ENCODE measurements at regions not wholly inside any gene's neighbourhood (a gene's known extent, or its start where the extent isn't known, plus 50 kb on each side); places are given as distances from the start of the nearest gene placed in this dataset.
"Not testable (repeated sequence)": the region's sequence is repeated elsewhere in the genome, so short reads cannot be mapped to it uniquely, and the experiment has no call there.

DNA sequence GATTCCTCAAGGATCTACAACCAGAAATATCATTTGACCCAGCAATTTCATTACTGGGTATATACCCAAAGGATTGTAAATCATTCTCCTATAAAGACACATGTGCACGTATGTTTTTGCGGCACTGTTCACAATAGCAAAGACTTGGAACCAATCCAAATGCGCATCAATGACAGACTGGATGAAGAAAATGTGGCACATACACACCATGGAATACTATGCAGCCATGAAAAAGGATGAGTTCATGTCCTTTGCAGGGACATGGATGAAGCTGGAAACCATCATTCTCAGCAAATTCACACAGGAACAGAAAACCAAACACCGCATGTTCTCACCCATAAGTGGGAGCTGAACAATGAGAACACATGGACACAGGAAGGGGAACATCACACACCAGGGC lies 119.5 kb upstream of the SHOX start:
- TF ChIP-seq, protein P1, sequence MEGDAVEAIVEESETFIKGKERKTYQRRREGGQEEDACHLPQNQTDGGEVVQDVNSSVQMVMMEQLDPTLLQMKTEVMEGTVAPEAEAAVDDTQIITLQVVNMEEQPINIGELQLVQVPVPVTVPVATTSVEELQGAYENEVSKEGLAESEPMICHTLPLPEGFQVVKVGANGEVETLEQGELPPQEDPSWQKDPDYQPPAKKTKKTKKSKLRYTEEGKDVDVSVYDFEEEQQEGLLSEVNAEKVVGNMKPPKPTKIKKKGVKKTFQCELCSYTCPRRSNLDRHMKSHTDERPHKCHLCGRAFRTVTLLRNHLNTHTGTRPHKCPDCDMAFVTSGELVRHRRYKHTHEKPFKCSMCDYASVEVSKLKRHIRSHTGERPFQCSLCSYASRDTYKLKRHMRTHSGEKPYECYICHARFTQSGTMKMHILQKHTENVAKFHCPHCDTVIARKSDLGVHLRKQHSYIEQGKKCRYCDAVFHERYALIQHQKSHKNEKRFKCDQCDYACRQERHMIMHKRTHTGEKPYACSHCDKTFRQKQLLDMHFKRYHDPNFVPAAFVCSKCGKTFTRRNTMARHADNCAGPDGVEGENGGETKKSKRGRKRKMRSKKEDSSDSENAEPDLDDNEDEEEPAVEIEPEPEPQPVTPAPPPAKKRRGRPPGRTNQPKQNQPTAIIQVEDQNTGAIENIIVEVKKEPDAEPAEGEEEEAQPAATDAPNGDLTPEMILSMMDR (IDR thresholded peaks at IDR 0.05), result not testable (repeated sequence)
- not testable (repeated sequence) for TF ChIP-seq POLR2A, POLR2AphosphoS5 (IDR thresholded peaks at IDR 0.05)

Measured in upper lobe of left lung (tissue), 4 donors.